PFSK-1 (cell line): ENCODE measurements at regions not wholly inside any gene's neighbourhood (a gene's known extent, or its start where the extent isn't known, plus 50 kb on each side); places are given as distances from the start of the nearest gene placed in this dataset.

Experiments used
- POLR2AphosphoS5 ChIP-seq: IDR thresholded peaks from 2 replicates; pipeline ENCODE4 v1.6.1; 2012; ENCODE audit warnings: low read depth, mild to moderate bottlenecking, control low read depth, low read length, moderate library complexity
- REST ChIP-seq, 2 experiments: IDR thresholded peaks; 2 replicates each; pipeline versions ENCODE4 v1.6.1 to v1.8.0; 2011 to 2012; ENCODE audit warnings: low read depth in 2 of 2, low read length in 2 of 2, control low read depth in 1 of 2, inconsistent platforms in 1 of 2, mild to moderate bottlenecking in 1 of 2, moderate library complexity in 1 of 2; ENCODE audit not compliant: insufficient read depth in 1 of 2
- TAF1 ChIP-seq: IDR thresholded peaks from 2 replicates; pipeline ENCODE4 v1.6.1; 2012; ENCODE audit warnings: low read length, control low read depth, borderline replicate concordance; ENCODE audit not compliant: insufficient read depth

- no peak for TF ChIP-seq POLR2AphosphoS5
- TF ChIP-seq TAF1: no peak
- no peak for TF ChIP-seq REST (IDR thresholded peaks at IDR 0.05; ENCODE audit: insufficient read depth in 1 of 2, low read depth in 2 of 2, low read length in 2 of 2)
Measured at GRCh38 chr12:3991798-3992580, 118.8 kb upstream of the PARP11 start.
